Dedifferentiated amniotic fluid mesenchymal stem cell (primary cell): ENCODE measurements at regions not wholly inside any gene's neighbourhood (a gene's known extent, or its start where the extent isn't known, plus 50 kb on each side); places are given as distances from the start of the nearest gene placed in this dataset.
"Not testable (repeated sequence)": the region's sequence is repeated elsewhere in the genome, so short reads cannot be mapped to it uniquely, and the experiment has no call there.

ENCODE experiments used
- DNase-seq: peaks from one replicate; pipeline ENCODE4 v3.0.0-alpha.2; 2016; ENCODE audit errors: extremely low spot score

DNA sequence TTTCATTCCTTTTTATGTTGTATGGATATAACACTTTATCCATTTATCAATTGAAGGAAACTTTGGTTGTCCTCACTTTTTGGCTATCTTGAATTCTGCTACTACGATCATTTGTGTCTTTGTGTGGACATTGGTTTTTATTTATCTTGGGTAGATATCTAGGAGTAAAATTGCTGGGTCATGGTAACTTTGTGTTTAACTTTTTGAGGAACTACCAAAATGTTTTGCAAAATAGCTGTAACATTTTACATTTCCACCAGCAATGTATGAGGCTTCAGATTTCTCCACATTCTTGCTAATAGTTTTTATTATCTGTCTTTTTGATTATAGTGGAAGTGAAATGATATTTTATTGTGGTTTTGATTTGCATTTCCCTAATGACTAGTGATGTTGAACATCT is 55.6 kb downstream of the TLNRD1 start:
- no peak for DNase-seq

DNA sequence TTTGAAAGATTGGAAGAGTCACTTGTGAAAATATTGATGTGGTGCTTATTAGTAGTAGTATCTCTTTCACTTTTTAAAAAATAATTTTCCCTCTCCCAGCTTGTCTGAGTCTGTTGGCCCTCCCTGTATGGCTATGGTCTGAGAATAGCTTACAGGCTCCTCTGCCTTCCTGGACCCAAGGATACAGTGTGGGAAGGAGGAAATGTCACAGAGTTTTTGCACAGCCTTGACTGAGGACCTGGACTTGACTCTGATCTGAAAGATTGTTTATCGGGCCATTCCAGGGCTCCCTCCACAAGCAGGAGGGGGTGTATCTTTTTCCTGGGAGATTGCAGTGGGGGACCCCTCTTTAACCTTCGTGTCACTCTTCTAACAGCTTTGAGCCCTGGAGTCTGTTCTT is 59.7 kb downstream of the TLNRD1 start:
- no peak for DNase-seq

DNA sequence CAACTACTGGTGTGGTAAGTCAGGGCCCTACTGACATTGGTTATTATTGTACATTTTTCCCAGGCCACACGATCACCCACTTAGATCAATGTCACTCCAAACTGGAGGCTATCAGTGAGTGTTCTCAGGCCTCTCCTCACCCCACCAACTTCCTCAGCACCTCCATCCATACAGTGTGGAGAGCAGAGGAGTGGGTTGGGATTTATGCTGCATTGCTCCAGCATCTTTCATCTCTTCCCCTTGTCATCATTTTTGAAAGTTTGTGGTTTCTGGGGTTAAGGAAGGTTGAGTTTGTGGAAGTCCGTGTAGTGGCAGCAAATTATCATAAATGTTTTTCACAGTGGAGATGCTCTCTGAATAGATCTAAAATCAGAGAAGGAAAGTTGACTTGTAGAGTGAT is 60.2 kb downstream of the TLNRD1 start:
- DNase-seq, result no peak

DNA sequence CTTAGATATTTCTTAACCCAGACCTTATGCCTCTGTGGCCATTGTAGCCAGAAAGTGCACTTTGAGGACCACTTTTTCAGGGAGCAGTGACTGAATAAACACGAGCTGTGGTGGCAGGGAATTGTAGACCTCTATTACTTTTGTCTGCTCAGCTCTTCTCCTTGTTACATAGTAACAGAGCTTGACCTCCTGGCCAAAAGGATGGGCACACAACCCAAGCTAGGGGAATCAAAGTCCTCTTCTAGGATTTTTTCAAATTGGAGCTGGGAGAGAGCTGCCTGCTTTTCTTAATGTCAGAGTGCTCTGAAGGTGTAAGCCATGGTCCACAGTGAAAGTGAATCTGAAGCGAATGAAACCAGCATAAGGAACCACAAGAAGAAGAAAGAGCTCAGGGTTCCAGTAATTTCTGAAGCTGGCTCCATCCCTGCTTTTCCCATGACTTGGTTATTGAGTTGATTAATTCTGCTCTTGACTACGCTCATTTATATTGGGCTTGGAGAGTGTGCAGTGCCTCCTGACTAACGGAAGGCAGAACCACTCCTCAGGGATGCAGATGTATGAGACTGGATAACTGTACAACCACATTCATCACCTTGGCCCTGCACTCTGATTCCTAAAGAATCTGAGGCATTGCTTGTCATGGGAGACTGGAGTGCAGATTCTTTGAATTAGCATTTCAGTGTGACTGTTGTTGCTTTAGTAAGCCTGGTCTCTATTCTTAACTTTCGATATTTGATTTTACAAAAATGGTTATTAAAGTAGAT is 60.9 kb downstream of the TLNRD1 start:
- no peak for DNase-seq

DNA sequence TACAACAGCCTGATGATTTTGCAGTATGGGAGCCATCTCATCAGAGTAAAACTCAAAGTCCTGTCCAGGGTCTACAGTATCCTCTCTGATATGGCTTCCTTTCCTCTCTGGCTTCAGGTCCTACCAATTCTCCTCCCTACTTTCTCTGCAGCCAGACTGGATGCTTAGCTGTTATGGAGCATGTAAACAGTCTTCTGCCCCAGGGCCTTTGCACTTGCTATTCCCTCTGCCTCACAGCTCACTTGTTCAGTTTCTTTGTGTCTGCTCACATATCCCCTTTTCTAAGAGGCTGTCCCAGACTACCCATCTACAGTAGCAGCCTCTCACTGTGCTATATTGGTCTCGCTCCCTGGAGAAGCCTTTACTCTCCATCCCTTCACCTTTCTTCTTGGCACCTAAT is 62.2 kb downstream of the TLNRD1 start:
- no peak for DNase-seq

DNA sequence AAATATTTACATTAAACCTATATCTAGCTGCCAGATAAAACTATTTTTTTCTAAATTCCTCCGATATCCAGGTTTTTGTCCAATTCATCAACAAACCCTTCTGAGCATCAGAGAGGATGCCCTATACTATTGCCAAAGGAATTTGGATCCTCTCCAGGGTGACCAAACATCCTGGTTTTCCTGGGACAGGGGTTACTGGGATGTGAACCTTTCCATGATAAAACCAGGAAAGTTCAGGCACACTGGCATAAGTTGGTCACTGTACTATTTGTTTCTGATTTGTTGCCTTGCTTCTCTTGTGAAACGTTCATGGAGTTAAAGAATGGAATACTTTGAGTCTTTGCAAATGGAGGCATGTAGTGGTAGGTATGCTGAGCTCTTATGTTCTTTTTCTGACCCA is 63.5 kb downstream of the TLNRD1 start:
- no peak for DNase-seq

DNA sequence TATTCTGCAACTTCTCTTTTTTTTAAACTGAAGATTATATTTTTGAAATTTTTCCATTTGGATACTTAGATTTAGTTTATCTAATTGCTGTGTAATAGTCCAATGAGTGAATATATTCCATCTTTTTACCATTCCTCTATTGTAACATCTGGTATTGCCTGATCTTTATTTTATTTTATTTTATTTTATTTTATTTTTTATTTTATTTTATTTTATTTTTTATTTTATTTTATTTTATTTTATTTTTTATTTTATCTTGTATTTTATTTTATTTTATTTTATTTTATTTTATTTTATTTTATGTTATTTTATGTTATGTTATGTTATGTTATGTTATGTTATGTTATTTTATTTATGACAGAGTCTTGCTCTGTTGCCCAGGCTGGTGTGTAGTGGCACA is 66.5 kb upstream of the CFAP161 start:
- DNase-seq, result not testable (repeated sequence)

DNA sequence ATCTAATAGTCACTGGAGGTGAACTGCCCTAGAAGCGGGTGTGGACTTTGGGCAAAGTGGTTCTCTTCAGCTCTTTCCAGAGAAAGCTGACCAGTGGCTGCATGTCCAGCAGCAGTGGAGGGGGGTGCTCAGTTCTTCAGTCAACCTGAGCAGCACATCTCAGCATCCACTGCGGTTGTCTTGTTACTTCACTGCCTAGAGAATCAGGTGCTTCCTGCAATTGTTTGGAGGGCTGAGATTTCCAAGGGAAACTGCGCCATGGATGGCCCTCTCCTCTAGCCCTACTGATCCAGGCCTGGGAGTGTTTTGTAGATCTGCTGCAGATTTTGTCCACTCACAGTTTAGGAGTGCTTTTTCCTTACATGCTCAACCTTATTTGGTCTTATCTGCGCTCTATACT is 65.6 kb upstream of the CFAP161 start:
- DNase-seq, result no peak

DNA sequence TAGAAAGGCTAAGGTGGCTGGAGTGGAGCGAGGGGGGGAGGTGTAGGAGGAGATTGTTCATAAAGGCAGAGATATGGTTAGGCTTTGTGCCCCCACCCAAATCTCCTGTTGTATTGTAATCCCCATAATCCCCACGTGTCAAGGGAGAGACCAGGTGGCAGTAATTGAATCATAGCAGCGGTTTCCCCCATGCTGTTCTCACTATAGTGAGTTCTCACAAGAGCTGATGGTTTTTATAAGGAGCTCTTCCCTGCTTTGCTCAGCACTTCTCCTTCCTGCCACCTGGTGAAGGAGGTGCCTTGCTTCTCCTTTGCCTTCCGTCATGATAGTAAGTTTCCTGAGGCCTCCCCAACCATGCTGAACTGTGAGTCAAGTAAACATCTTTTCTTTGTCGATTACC is 64.7 kb upstream of the CFAP161 start:
- DNase-seq, result no peak

DNA sequence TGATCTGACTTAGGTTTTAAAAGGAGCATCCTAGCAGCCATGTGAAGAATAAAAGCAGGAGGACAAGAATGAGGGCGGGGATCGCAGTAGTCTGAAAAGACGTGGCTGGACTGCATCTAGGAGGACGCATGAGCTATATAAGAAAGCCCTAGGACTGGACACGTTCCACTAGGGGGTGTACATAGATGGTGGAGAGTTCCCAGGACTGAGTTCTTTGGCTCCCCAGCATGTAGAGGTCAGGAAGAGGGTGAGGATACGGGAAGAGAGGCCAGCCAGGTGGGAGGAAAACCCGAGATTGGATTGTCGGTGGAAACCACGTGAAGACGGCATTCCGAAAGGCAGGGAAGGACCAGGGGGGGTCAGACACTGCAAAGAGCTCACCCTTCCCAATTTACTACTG is 64.2 kb upstream of the CFAP161 start:
- no peak for DNase-seq

DNA sequence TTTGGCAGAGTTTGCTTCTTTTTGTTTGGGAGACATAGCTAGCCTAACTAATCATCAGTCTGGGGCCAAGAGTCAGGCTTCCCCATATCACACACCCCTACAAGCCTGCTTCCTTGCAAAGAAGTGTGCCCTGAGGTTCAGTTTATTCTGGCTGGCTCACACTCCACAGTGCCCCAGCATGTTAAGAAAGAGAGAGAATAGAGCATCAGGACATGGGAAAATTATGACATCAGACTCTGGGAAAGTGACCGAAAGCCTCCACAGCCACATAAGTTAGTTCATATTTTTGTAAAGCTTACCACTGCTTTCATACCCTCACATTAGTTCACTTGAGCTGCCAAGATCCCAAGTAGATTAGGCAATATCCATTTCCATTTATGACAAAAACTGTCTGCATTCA is 63.0 kb upstream of the CFAP161 start:
- peak; percentile 64 for DNase-seq

DNA sequence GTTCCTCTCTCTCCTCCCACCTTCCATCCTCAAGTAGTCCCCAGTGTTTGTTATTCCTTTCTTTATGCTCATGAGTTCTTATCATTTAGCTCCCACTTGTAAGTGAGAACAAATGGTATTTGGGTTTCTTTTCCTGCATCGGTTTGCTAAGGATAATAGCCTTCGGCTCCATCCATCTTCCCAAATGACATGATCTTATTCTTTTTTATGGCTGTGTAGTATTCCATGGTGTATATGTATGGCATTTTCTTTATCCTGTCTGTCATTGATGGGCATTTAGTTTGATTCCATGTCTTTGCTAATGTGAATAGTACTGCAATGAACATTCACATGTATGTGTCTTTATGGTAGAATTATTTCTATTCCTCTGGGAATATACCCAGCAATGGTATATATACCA is 62.4 kb upstream of the CFAP161 start:
- DNase-seq, result no peak

DNA sequence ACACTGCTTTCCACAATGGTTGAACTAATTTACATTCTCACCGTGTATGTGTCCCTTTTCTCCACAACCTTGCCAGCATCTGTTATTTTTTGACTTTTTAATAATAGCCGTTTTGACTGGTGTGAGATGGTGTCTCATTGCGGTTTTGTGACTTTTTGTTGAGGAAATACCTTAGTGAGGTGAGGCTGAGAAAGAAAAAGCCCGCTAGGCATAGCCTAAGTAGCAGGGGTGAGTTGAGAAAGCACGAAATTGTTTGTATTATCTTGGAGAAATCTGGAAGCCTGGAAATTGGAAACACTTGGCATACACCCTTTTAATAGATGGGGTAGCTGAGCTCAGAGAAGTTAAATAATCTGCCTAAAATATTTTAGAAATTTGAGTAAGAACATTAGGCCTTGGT is 61.5 kb upstream of the CFAP161 start:
- no peak for DNase-seq

DNA sequence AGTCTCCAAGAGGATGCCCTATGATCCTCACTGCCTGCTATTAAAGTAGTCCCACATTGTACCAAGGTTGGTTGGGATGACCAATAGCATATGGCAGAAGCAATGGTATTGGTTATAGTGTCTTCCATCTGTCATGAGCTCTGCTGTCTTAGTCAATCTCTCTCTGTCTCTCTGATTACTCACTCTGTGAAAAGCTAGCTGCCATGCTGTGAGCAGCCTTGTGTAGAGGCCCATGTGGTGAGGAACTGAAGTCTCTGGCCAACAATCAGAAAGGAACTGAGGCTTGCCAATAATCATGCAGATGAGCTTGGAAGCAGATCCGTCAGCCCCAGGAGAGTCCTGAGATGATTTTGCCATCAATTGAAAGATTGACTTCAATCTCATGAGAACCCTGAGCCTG is 60.3 kb upstream of the CFAP161 start:
- no peak for DNase-seq

DNA sequence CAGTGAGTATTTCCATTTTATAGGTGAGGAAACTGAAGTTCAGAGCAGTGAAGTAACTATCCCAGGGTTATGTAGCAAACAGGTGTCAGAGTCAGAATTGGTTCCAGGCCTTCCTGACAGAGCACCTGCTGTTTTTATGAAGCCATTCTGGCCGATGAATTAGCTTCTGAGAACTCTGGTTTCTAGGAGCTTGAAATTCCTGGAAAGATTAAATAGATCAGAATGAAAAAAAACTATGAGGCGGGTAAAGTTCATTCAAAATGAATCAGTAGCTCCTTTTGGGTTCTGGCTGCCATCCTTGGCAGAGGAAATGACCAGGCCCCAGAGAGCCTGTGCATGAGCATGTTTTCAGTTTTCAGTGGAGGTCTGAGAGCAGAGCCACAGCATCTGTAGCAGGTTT is 59.3 kb upstream of the CFAP161 start:
- no peak for DNase-seq

DNA sequence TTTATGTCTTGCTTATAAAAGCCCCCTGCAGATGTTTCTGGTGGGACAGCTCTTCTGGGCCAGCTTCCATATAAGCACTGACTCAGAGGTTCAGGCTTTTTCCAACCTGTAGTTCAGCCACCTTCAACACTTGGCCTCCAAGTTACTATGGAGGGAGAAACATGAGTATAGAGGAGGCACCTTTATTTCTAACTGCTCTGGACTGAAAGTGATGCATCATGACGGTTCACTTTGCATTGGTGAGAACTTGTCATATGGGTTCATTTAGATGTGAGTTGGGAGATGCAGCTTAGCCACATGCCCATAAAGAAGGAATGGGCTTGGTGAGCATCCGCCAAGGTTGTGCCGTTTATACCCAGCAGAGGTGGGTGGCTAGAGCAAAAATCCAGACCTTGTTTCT is 58.8 kb upstream of the CFAP161 start:
- DNase-seq, result no peak

DNA sequence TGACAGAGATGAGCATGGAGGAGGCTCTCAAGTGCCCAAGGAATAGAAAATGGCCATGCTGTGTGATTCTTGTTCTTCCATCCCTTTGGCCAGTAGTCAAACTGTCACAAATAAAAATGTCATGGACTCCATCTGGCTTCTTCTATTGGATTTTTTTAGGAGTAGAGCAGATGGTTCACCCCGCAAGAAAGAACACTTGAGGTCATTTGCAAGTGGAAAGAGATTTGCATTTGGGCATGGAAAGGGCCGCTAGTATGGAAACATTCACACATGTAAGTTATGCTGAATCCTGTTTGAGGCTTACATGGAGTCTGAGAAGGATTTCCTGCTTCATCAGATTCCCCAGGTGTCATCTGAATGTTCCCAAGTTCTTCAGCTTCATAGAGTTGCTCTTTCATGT is 53.1 kb upstream of the CFAP161 start:
- DNase-seq, result no peak

DNA sequence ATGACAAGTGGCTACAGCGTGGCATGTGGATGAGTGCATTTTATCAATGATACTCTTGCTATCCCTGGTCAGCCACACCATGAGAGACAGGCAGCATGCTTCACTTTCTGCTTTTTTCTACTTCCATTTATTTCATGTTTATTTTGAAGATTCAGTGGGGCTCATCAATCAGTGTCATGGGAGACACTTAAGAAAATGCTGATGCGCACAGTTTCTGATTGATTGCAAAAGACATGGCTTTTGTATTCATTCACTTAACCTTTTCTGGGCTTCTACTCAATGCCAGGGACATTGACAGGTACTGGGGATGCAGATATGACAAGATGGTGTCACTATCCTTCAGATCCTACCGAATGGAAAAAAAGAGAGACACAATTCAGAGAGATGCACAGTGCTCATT is 50.9 kb upstream of the CFAP161 start:
- DNase-seq, result no peak
